HepG2 (cell line): ENCODE measurements at regions not wholly inside any gene's neighbourhood (a gene's known extent, or its start where the extent isn't known, plus 50 kb on each side); places are given as distances from the start of the nearest gene placed in this dataset.
A peak's percentile ranks its signal among the peaks of the same experiment; 100 is the strongest.

ENCODE experiments used
- BORCS8-MEF2B ChIP-seq: sonication (generic); formaldehyde crosslinking; IDR thresholded peaks from 2 replicates; pipeline ENCODE4 v1.8.0; 2022; ENCODE audit warnings: mild to moderate bottlenecking, missing genetic modification reagents
- BRF2 ChIP-seq: sonication (generic); formaldehyde crosslinking; IDR thresholded peaks from 2 replicates; pipeline ENCODE4 v1.8.1; 2022; ENCODE audit warnings: mild to moderate bottlenecking, missing genetic modification reagents
- CCDC6 ChIP-seq: sonication (generic); formaldehyde crosslinking; IDR thresholded peaks from 2 replicates; pipeline ENCODE4 v1.8.1; 2022; ENCODE audit warnings: mild to moderate bottlenecking, missing genetic modification reagents, moderate library complexity
- DBP ChIP-seq: sonication (generic); formaldehyde crosslinking; IDR thresholded peaks from 2 replicates; pipeline ENCODE4 v1.4.0; 2020; ENCODE audit warnings: missing genetic modification reagents; ENCODE audit errors: not compliant biosample characterization
- FOXK2 ChIP-seq: fragments of 450-650 bp; IDR thresholded peaks from 2 replicates; pipeline ENCODE4 v1.6.1; 2016
- HDAC1 ChIP-seq: sonication (generic); formaldehyde crosslinking; IDR thresholded peaks from 2 replicates; pipeline ENCODE4 v1.5.1; 2020; ENCODE audit warnings: mild to moderate bottlenecking, missing genetic modification reagents
- HNRNPUL1 ChIP-seq: fragments of 200-400 bp; formaldehyde crosslinking; IDR thresholded peaks from 2 replicates; pipeline ENCODE4 v1.6.1; 2017; ENCODE audit warnings: low read depth, mild to moderate bottlenecking, low read length, moderate library complexity
- IRX3 ChIP-seq: sonication (generic); formaldehyde crosslinking; IDR thresholded peaks from 2 replicates; pipeline ENCODE4 v1.8.1; 2023; ENCODE audit warnings: mild to moderate bottlenecking, low read depth, missing genetic modification reagents, borderline replicate concordance
- KLF6 ChIP-seq: IDR thresholded peaks from 2 replicates; pipeline ENCODE4 v1.8.0; 2016; ENCODE audit warnings: missing biosample characterization, missing genetic modification reagents
- POLR2G ChIP-seq: fragments of 200-400 bp; formaldehyde crosslinking; IDR thresholded peaks from 2 replicates; pipeline ENCODE4 v1.6.1; 2018; ENCODE audit warnings: mild to moderate bottlenecking, low read depth, low read length, moderate library complexity
- REL ChIP-seq: sonication (generic); formaldehyde crosslinking; conservative IDR thresholded peaks from 2 replicates; pipeline ENCODE4 v1.8.0; 2022; ENCODE audit warnings: mild to moderate bottlenecking, missing genetic modification reagents, moderate library complexity
- SP140L ChIP-seq: sonication (generic); formaldehyde crosslinking; IDR thresholded peaks from 2 replicates; pipeline ENCODE4 v1.4.0; 2020; ENCODE audit warnings: missing genetic modification reagents, borderline replicate concordance
- SUZ12 ChIP-seq: fragments of 150-350 bp; IDR thresholded peaks from 2 replicates; pipeline ENCODE4 v1.6.1; 2014; ENCODE audit warnings: low read depth, low read length
- ZBED4 ChIP-seq: sonication (generic); formaldehyde crosslinking; IDR thresholded peaks from 2 replicates; pipeline ENCODE4 v1.4.0; 2020; ENCODE audit warnings: missing genetic modification reagents, borderline replicate concordance
- ZNF687 ChIP-seq: sonication (generic); formaldehyde crosslinking; IDR thresholded peaks from 2 replicates; pipeline ENCODE4 v1.5.1; 2020; ENCODE audit warnings: mild to moderate bottlenecking, missing genetic modification reagents, moderate library complexity
- ZNF724P ChIP-seq: sonication (generic); formaldehyde crosslinking; IDR thresholded peaks from 2 replicates; pipeline ENCODE4 v1.8.0; 2022; ENCODE audit warnings: missing genetic modification reagents, borderline replicate concordance
- ZNF766 ChIP-seq: sonication (generic); formaldehyde crosslinking; IDR thresholded peaks from 2 replicates; pipeline ENCODE4 v1.5.0; 2020; ENCODE audit warnings: missing genetic modification reagents, borderline replicate concordance
- ZNF891 ChIP-seq: sonication (generic); formaldehyde crosslinking; IDR thresholded peaks from 2 replicates; pipeline ENCODE4 v1.5.0; 2020; ENCODE audit warnings: mild to moderate bottlenecking, missing genetic modification reagents

GRCh38 chr20:50391444-50392137 lies 118.6 kb upstream of the PTPN1 start (continued):
- TF ChIP-seq POLR2G (no peak), HDAC1 (CRISPR knock-in tag) (no peak), REL (CRISPR knock-in tag) (no peak), SUZ12 (no peak), ZNF891 (CRISPR knock-in tag) (peak; percentile 12; the same call in 1 of the 2 replicates), CCDC6 (CRISPR knock-in tag) (no peak), KLF6 (no peak), FOXK2 (no peak), BRF2 (CRISPR knock-in tag) (0 out of 2 replicates have a peak, but pooled peaks have one; percentile 20), ZNF766 (CRISPR knock-in tag) (no peak), IRX3 (CRISPR knock-in tag) (0 out of 2 replicates have a peak, but pooled peaks have one; percentile 46), ZNF724P (CRISPR knock-in tag) (no peak), ZNF687 (CRISPR knock-in tag) (peak; percentile 53), DBP (no peak), ZBED4 (CRISPR knock-in tag) (no peak), SP140L (no peak), HNRNPUL1 (no peak), BORCS8-MEF2B (CRISPR knock-in tag) (no peak)
